Endothelial cell of umbilical vein (primary cell): ENCODE measurements at regions not wholly inside any gene's neighbourhood (a gene's known extent, or its start where the extent isn't known, plus 50 kb on each side); places are given as distances from the start of the nearest gene placed in this dataset.

ENCODE experiments used
- BruUV-seq: library from RNA; stranded (reverse); fragments of 400-500 nt; replicated peaks from 2 replicates; lab custom pipeline; 2021; lab: Mats Ljungman, UMichigan
- CTCF ChIA-PET: fragments of 300-600, 350-600 bp; sonication (Branson Sonifier 250); formaldehyde crosslinking; loops from one replicate; lab custom pipeline; 2021; ENCODE audit warnings: antibody characterized with exemption, inconsistent platforms; lab: Charles Lee
- POLR2A ChIA-PET: fragments of 300-600, 350-600 bp; sonication (Branson Sonifier 250); formaldehyde crosslinking; loops from one replicate; lab custom pipeline; 2021; ENCODE audit warnings: antibody characterized with exemption, inconsistent platforms; lab: Charles Lee
- DNase-seq: peaks from one replicate; pipeline ENCODE4 v3.0.0-alpha.2; 2011; ENCODE audit warnings: low read depth, low spot score
- FAIRE-seq: peaks from 2 replicates; lab custom pipeline; 2011; peaks lifted over from hg19 to GRCh38; lab: Jason Lieb, UNC
- H2AFZ ChIP-seq: 2 replicates; pipeline ENCODE4 v1.6.0; 2012; ENCODE audit warnings: low read depth, low read length, control low read depth, inconsistent platforms
- H3K27ac ChIP-seq: 2 replicates; pipeline ENCODE4 v1.5.1; 2011; ENCODE audit warnings: low read depth, mild to moderate bottlenecking, control low read depth, low read length, moderate library complexity; ENCODE audit not compliant: insufficient read depth
- H3K27me3 ChIP-seq, 2 experiments: 2 replicates each; pipeline versions ENCODE4 v1.6.0 to v1.6.1; 2011; ENCODE audit warnings: low read length in 2 of 2, mixed read lengths in 1 of 2; ENCODE audit not compliant: control insufficient read depth in 2 of 2, insufficient read depth in 2 of 2
- H3K36me3 ChIP-seq, 2 experiments: 2 replicates in 1 of 2; 3 replicates in 1 of 2; pipeline ENCODE4 v1.5.1; 2011; ENCODE audit warnings: low read length in 2 of 2, mild to moderate bottlenecking in 1 of 2, moderate library complexity in 1 of 2; ENCODE audit not compliant: control insufficient read depth in 2 of 2, insufficient read depth in 2 of 2; ENCODE audit errors: extremely low read depth in 1 of 2
- H3K4me1 ChIP-seq: 3 replicates; pipeline ENCODE4 v1.5.1; 2011; ENCODE audit warnings: mild to moderate bottlenecking, low read length; ENCODE audit not compliant: control insufficient read depth, insufficient read depth; ENCODE audit errors: extremely low read depth
- H3K4me2 ChIP-seq: 2 replicates; pipeline ENCODE4 v1.6.1; 2011; ENCODE audit warnings: low read length, control low read depth, mixed read lengths; ENCODE audit not compliant: insufficient read depth
- H3K4me3 ChIP-seq, 3 experiments: fragments of 200-600 bp in 1 of 3; sonication (generic), shearing (Covaris generic) in 1 of 3; replicated peaks in 1 of 3; 2 replicates each; pipeline ENCODE4 v1.5.1; 2011 to 2016; ENCODE audit warnings: control low read depth in 3 of 3, low read length in 3 of 3, mild to moderate bottlenecking in 2 of 3, inconsistent platforms in 1 of 3, low read depth in 1 of 3, moderate library complexity in 1 of 3; ENCODE audit not compliant: insufficient read depth in 1 of 3
- H3K79me2 ChIP-seq: 2 replicates; pipeline ENCODE4 v1.6.0; 2012; ENCODE audit warnings: low read length, inconsistent platforms; ENCODE audit not compliant: control insufficient read depth, insufficient read depth
- H3K9ac ChIP-seq: replicated peaks from 2 replicates; pipeline ENCODE3; 2011; ENCODE audit warnings: low read length, control low read depth; ENCODE audit not compliant: insufficient read depth; ENCODE audit errors: extremely low read depth
- H3K9me1 ChIP-seq: replicated peaks from 3 replicates; pipeline ENCODE4 v1.6.0; 2011; ENCODE audit warnings: mild to moderate bottlenecking, low read length; ENCODE audit not compliant: control insufficient read depth, insufficient read depth; ENCODE audit errors: extremely low read depth
- H3K9me3 ChIP-seq: replicated peaks from 2 replicates; pipeline ENCODE4 v1.5.1; 2012; ENCODE audit warnings: low read length, inconsistent platforms; ENCODE audit not compliant: control insufficient read depth, insufficient read depth
- H4K20me1 ChIP-seq: replicated peaks from 2 replicates; pipeline ENCODE3; 2011; ENCODE audit warnings: mild to moderate bottlenecking, low read length; ENCODE audit not compliant: control insufficient read depth, insufficient read depth; ENCODE audit errors: extremely low read depth
- GATA2 ChIP-seq: IDR thresholded peaks from 2 replicates; pipeline ENCODE4 v1.7.0; 2011; ENCODE audit warnings: low read depth, mild to moderate bottlenecking, moderate library complexity, mixed read lengths, low read length; ENCODE audit not compliant: insufficient read length, insufficient read depth
- JUN ChIP-seq: IDR thresholded peaks from 2 replicates; pipeline ENCODE4 v1.6.1; 2011; ENCODE audit warnings: borderline replicate concordance, low read depth; ENCODE audit not compliant: insufficient read length, insufficient read depth
- MYC ChIP-seq: IDR thresholded peaks from one replicate; pipeline ENCODE4 v1.6.1; 2011; ENCODE audit warnings: mild to moderate bottlenecking, low read depth, low read length
- POLR2A ChIP-seq: IDR thresholded peaks from 2 replicates; pipeline ENCODE4 v1.6.1; 2012; ENCODE audit warnings: low read depth, mild to moderate bottlenecking, control low read depth, low read length
- POLR2AphosphoS5 ChIP-seq: IDR thresholded peaks from 2 replicates; pipeline ENCODE4 v1.6.1; 2012; ENCODE audit warnings: low read depth, mild to moderate bottlenecking, control low read depth, low read length, moderate library complexity; ENCODE audit not compliant: insufficient read depth
- dilution Hi-C: fragments of 300-500 bp; cut with MboI; formaldehyde crosslinking; loops from one replicate; pipeline ENCODE4 v1.15.0; 2019; ENCODE audit warnings: low sequenced_read_pairs; ENCODE audit not compliant: extremely low pct_ligation_motif_present
- intact Hi-C: fragments of 100-400 bp; cut with micrococcal nuclease; formaldehyde crosslinking; loops from one replicate; pipeline ENCODE4 v1.10.0; 2022
- TF ChIP-seq, protein P1 (sequence below), 2 donors: IDR thresholded peaks; 1 replicate in 1 of 2; 2 replicates in 1 of 2; pipeline ENCODE4 v1.5.1; 2011; ENCODE audit warnings: low read length in 2 of 2, mild to moderate bottlenecking in 2 of 2, moderate library complexity in 2 of 2, control low read depth in 1 of 2, inconsistent platforms in 1 of 2, low read depth in 1 of 2; ENCODE audit not compliant: insufficient read depth in 1 of 2; ENCODE audit errors: extremely low read depth in 1 of 2
- TF ChIP-seq, protein P2 (sequence below): IDR thresholded peaks from 2 replicates; pipeline ENCODE4 v1.6.1; 2011; ENCODE audit not compliant: insufficient read depth, insufficient read length

DNA sequence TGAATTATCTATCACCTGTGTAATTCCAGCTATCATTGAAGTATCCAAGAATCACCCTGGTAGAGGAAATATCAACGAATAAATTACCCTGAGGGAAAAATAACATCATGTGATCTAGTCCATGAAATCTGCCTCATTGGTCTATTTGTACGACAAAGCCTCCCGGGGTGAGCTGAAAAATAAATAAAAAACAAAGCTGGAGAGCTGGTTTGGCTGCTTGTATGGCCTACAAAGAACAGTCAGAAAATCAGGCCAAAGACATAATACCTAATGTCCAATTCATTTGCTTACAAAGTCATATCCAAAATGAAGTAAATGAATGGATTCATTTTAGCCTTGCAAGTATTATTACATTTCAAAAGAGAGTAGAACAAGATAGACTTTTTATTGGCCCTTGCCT is 449.9 kb downstream of the KLF12 start:
- H3K27me3 ChIP-seq = no peaks in the 10 kb centered on the region
- no TSS peak for BruUV-seq
- no peak overlapping the region for H3K9ac ChIP-seq
- TF ChIP-seq JUN (no peak), POLR2A (no peak), POLR2AphosphoS5 (no peak), MYC (no peak), GATA2 (no peak)
- TF ChIP-seq, protein P1, sequence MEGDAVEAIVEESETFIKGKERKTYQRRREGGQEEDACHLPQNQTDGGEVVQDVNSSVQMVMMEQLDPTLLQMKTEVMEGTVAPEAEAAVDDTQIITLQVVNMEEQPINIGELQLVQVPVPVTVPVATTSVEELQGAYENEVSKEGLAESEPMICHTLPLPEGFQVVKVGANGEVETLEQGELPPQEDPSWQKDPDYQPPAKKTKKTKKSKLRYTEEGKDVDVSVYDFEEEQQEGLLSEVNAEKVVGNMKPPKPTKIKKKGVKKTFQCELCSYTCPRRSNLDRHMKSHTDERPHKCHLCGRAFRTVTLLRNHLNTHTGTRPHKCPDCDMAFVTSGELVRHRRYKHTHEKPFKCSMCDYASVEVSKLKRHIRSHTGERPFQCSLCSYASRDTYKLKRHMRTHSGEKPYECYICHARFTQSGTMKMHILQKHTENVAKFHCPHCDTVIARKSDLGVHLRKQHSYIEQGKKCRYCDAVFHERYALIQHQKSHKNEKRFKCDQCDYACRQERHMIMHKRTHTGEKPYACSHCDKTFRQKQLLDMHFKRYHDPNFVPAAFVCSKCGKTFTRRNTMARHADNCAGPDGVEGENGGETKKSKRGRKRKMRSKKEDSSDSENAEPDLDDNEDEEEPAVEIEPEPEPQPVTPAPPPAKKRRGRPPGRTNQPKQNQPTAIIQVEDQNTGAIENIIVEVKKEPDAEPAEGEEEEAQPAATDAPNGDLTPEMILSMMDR (IDR thresholded peaks at IDR 0.05; ENCODE audit: extremely low read depth in 1 of 2, insufficient read depth in 1 of 2, low read depth in 1 of 2, low read length in 2 of 2) = no peak
- TF ChIP-seq, protein P2, sequence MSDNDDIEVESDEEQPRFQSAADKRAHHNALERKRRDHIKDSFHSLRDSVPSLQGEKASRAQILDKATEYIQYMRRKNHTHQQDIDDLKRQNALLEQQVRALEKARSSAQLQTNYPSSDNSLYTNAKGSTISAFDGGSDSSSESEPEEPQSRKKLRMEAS = no peak
- H3K4me2 ChIP-seq = no peak overlapping the region
- no peak for DNase-seq
- no peaks in the 10 kb centered on the region for H3K9me3 ChIP-seq
- H4K20me1 ChIP-seq = no peaks in the 10 kb centered on the region
- ChIA-PET POLR2A (no interaction called here), CTCF (interaction anchor here (0.8 kb wide), 1 partner anchor 625 kb away, joined by 3 read pairs; the partner anchor contains the start of gene KLF5)
- no peaks in the 10 kb centered on the region for H3K9me1 ChIP-seq
- no peaks in the 10 kb centered on the region for H3K4me1 ChIP-seq
- H3K36me3 ChIP-seq = no peaks in the 10 kb centered on the region
- no peak overlapping the region for H2AFZ ChIP-seq
- H3K4me3 ChIP-seq = no peak overlapping the region
- no peaks in the 10 kb centered on the region for H3K79me2 ChIP-seq
- dilution Hi-C loops = no loop called here
- no peak for FAIRE-seq
- H3K27ac ChIP-seq = no peak overlapping the region
- intact Hi-C loops = no loop called here
